Left lung (tissue), 4 donors: ENCODE measurements at regions not wholly inside any gene's neighbourhood (a gene's known extent, or its start where the extent isn't known, plus 50 kb on each side); places are given as distances from the start of the nearest gene placed in this dataset.
A peak's percentile ranks its signal among the peaks of the same experiment; 100 is the strongest.

Experiments
- ATAC-seq: fragments of 200-7000 bp; cut with Tn5 transposase; one replicate; pipeline ENCODE4 v1.9.1; 2020; ENCODE audit warnings: moderate library complexity
- DNase-seq, 4 donors: peaks; one replicate each; pipeline ENCODE4 v3.0.0-alpha.2; 2013 to 2020
- H3K27ac ChIP-seq, 2 donors: fragments of 200-600 bp; sonication (generic) in 1 of 2; one replicate each; pipeline versions ENCODE4 v1.5.0 to v1.8.0; 2020 to 2021
- H3K27me3 ChIP-seq, 2 donors: fragments of 200-600 bp; sonication (generic) in 1 of 2; one replicate each; pipeline versions ENCODE4 v1.5.0 to v1.8.0; 2020 to 2021
- H3K36me3 ChIP-seq, 2 donors: fragments of 200-600 bp; sonication (generic) in 1 of 2; one replicate each; pipeline versions ENCODE4 v1.5.0 to v1.8.0; 2020 to 2021
- H3K4me1 ChIP-seq, 2 donors: fragments of 200-600 bp; one replicate each; pipeline ENCODE4 v1.8.0; 2021
- H3K4me3 ChIP-seq, 2 donors: fragments of 200-600 bp; sonication (generic) in 1 of 2; one replicate each; pipeline versions ENCODE4 v1.5.0 to v1.8.0; 2020 to 2021; ENCODE audit warnings: mild to moderate bottlenecking in 1 of 2
- H3K9me3 ChIP-seq, 2 donors: fragments of 200-600 bp; sonication (generic) in 1 of 2; one replicate each; pipeline versions ENCODE4 v1.5.0 to v1.8.0; 2020 to 2021
- intact Hi-C, 2 donors: fragments of 100-400 bp; cut with DNase I; formaldehyde crosslinking; loops; one replicate each; pipeline versions ENCODE4 v1.11.2 to v1.14.2; 2022
- TF ChIP-seq, protein P1 (sequence below), 2 donors: fragments of 200-600 bp; sonication (generic) in 1 of 2; IDR thresholded peaks; one replicate each; pipeline versions ENCODE4 v1.5.0 to v1.8.0; 2021; ENCODE audit warnings: antibody characterized with exemption in 2 of 2
- donor health status: DM: no; HTN: yes; CAD: no.
- donor health status: DM: no; HTN: no; CAD: no.

DNA sequence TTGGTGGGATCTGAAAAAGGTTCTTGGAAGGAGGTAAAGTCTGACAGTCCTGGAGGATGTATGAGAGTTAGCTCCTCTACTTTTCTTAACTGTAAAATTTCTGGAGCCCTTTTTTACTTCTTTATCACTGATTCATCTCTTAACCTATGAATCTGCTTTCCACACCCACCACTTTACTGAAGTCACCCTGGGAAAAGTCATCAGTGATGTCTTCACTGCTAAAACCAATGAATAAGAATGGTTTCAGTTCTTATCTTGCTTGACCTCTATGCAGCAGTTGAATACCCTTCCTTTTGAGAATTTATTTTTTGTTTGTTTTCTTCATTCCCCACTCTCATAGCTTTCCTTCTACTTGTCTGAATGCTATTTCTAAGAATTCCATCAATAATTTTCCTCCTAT is 80.0 kb downstream of the AREG start:
- DNase-seq, result no peak
- no peaks in the 10 kb centered on the region for H3K27me3 ChIP-seq
- no peak for ATAC-seq
- no peaks in the 10 kb centered on the region for H3K9me3 ChIP-seq
- intact Hi-C loops, result no loop called here
- no peak overlapping the region for H3K27ac ChIP-seq
- no peaks in the 10 kb centered on the region for H3K4me1 ChIP-seq
- TF ChIP-seq, protein P1, sequence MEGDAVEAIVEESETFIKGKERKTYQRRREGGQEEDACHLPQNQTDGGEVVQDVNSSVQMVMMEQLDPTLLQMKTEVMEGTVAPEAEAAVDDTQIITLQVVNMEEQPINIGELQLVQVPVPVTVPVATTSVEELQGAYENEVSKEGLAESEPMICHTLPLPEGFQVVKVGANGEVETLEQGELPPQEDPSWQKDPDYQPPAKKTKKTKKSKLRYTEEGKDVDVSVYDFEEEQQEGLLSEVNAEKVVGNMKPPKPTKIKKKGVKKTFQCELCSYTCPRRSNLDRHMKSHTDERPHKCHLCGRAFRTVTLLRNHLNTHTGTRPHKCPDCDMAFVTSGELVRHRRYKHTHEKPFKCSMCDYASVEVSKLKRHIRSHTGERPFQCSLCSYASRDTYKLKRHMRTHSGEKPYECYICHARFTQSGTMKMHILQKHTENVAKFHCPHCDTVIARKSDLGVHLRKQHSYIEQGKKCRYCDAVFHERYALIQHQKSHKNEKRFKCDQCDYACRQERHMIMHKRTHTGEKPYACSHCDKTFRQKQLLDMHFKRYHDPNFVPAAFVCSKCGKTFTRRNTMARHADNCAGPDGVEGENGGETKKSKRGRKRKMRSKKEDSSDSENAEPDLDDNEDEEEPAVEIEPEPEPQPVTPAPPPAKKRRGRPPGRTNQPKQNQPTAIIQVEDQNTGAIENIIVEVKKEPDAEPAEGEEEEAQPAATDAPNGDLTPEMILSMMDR (IDR thresholded peaks at IDR 0.05), result no peak
- H3K36me3 ChIP-seq, result no peaks in the 10 kb centered on the region
- H3K4me3 ChIP-seq, result no peak overlapping the region

DNA sequence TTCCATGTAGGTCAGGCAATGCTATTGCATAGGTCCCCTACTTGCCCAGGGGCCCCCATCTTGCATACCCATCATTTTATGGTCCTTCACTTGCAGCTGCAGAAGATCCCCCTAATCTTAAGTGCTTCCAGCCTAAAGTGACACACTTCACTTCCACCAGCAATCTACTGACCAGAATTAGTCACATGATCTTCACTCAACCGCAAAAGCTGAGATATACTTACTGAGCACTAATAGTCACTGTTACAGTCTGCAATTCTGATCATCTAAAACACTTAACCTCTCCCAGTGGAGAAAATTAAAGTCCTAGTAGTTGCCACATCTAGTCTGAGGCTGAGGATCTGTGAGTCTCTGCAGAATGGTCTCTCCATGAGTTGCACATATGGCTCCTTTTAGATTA is 82.1 kb downstream of the AREG start:
- TF ChIP-seq, protein P1 (IDR thresholded peaks at IDR 0.05), result no peak
- H3K36me3 ChIP-seq, result no peaks in the 10 kb centered on the region
- ATAC-seq, result peak; percentile 36

DNA sequence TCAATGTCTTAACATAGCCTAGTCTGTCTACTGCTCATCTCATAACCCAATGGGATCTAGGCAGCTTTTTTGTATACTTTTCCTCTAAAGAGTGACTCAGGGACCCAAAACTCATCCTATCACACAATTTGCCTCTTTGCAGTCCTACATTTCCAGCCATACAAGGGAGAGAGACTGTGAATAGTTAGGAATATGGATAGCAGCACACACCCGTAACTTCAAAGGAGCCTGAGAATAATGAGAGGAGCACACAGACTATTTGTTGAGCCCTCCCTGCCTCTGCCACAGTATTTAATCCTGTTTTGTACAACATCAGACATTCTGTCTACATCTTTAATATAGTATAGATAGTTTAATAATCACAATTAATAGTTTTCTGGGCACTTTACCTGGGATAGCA is 83.2 kb downstream of the AREG start:
- H3K4me3 ChIP-seq, result no peak overlapping the region
- DNase-seq, result no peak
- H3K27ac ChIP-seq, result no peak overlapping the region
- no peaks in the 10 kb centered on the region for H3K36me3 ChIP-seq
- no peak for ATAC-seq
- H3K27me3 ChIP-seq, result no peaks in the 10 kb centered on the region
- no peaks in the 10 kb centered on the region for H3K9me3 ChIP-seq
- TF ChIP-seq, protein P1 (IDR thresholded peaks at IDR 0.05), result no peak
- no peaks in the 10 kb centered on the region for H3K4me1 ChIP-seq
- intact Hi-C loops, result no loop called here

More for the DNA sequence above, 82.1 kb downstream of the AREG start:
- no peak for DNase-seq
- Histone ChIP-seq H3K27me3 (no peaks in the 10 kb centered on the region), H3K9me3 (no peaks in the 10 kb centered on the region), H3K4me1 (no peaks in the 10 kb centered on the region), H3K27ac (no peak overlapping the region), H3K4me3 (no peak overlapping the region)
- intact Hi-C loops, result no loop called here

DNA sequence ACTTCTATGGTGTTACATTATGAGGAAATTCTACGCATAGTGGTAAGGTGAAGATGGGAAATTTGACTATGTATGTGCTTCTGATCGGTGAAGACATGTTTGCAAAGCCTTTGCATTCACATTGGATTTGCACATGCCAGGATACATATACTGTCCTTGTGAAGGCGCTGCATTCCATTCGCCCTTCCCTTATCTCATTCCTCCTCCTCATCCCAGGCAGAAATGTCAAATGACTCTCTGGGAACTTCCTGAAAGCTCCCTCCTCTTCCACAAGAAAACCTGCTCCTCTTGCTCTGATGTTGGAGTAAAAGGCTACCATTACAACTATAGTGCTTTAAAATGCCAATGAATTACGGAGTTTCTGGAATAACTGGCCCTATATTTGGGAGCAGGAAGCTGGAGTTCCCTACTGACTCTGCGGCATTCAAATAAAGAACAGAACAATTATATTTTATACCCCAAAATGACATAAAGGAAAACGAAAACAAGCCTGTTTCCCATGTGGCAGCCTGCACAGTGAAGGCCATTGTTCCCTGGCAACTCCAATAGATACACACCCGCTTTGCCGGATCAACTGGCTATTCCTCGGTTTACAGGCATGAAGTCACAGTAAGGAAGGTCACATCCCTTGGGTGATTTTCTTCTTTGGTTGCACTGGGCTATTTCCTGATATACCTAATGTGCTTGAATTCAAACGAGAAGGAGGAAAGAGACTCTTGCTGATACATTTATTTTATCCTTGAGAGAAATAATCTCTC is 84.5 kb downstream of the AREG start:
- H3K4me3 ChIP-seq, result no peak overlapping the region
- TF ChIP-seq, protein P1 (IDR thresholded peaks at IDR 0.05), result no peak
- H3K27me3 ChIP-seq, result no peaks in the 10 kb centered on the region
- H3K27ac ChIP-seq, result no peak overlapping the region
- no peak for ATAC-seq
- DNase-seq, result no peak
- H3K9me3 ChIP-seq, result no peaks in the 10 kb centered on the region
- H3K36me3 ChIP-seq, result no peaks in the 10 kb centered on the region
- no peaks in the 10 kb centered on the region for H3K4me1 ChIP-seq
- intact Hi-C loops, result loop anchor here in 1 of 2 donors (10.0 kb wide), 2 partner anchors 145 to 155 kb away; no protein-coding TSS in a partner anchor

DNA sequence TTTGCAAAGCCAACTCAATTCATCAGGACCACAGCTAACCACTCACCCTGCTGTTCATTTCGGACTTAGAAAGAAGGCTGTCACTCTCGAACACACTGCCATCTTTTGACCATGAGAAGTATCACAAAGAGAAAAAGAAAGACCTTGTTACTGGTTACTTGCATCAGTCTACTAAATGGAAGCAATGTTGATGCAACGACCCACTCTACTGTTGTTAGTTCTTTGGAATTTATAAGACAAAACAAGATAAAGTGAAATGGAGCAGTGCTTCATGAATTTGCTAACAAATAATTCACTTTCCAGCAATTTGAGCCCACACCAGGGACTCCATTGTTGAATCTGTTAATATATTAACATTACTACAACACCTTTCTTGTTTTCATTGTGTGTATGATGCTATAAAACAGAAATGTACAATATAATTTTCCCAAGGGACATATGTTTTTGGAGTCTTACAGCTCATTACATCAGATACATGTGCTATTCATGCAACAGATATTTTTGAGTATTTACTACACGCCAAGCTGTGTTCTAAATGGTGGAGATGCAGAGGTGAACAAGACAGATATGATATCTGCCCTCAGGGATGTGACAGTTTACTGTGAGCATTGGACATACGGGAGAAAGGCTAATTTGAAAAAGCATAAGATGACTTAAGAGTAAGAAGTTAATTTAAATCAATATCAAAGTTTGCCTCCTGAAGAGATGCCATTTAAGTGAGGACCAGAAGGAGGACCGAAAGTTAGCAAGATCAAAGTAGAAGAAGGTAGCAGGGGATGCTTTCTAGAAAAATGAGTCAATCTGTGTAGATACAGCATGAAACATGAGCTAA is 87.2 kb downstream of the AREG start:
- Histone ChIP-seq H3K27ac (no peak overlapping the region), H3K27me3 (no peaks in the 10 kb centered on the region), H3K36me3 (no peaks in the 10 kb centered on the region), H3K4me3 (no peak overlapping the region), H3K4me1 (no peaks in the 10 kb centered on the region), H3K9me3 (no peaks in the 10 kb centered on the region)
- DNase-seq (peak in 1 of 4 donors; percentile 36), ATAC-seq (peak; percentile 84)
- TF ChIP-seq, protein P1 (IDR thresholded peaks at IDR 0.05), result peak in 1 of 2 donors; percentile 40
- intact Hi-C loops, result loop anchor here in 1 of 2 donors (10.0 kb wide), 2 partner anchors 143 to 157 kb away; no protein-coding TSS in a partner anchor
